ENCODE measurements at regions not wholly inside any gene's neighbourhood (a gene's known extent, or its start where the extent isn't known, plus 50 kb on each side); places are given as distances from the start of the nearest gene placed in this dataset.

DNA sequence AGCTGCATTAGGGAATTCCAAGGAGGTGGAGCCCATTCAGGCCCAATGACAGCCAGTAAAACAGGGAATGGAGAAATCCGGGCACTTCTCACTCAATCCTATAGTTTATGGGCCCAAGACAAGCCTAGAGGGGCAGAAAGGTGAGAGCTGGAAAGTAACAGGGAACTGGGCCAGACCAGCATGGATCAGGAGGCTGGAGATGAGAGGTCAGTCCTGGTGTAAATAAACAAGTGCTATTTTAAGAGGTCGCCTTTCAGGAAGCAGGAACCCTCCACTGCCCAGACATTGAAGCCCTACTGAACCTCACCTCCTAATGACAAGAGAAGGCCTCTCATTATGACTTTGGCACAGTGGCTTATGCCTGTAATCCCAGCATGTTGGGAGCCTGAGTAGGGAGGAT lies 57.2 kb upstream of the TGM3 start:
- no peak for DNase-seq

DNA sequence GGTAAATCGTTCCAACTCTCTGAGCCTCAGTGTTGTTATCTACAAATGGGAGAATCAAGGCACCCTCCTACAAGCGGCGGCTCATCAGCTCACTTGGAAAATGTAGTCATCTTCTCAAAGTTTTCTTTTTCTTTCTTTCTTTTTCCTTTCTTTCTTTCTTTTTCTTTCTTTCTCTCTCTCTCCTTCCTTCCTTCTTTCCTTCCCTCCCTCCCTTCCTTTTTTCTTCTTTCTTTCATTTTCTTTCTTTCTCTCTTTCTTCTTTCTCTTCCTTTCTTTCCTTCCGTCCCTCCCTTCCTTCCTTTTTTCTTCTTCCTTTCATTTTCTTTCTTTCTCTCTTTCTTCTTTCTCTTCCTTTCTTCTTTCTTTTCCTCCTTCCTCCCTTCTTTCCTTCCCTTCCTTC lies 55.0 kb upstream of the TGM3 start:
- DNase-seq, result no peak

DNA sequence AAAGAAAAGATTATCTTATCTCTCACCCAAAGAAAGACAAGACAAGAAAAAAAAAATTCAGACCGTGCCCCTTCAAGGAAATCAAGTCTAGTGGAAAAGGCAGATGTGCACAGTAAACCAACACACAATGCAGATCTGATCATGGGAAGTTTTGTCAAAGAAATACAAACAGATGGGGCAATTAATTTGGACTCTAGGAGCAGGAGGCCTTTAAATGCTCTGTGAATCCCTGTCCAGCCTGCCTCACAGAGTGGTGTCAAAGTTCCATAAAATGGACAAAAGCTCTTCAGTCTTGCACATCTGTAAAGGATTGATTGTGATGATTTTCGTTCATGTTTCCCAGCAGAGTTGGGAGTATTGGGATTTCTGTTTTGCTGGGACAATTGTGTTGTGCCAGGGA lies 53.1 kb upstream of the TGM3 start:
- no peak for DNase-seq

DNA sequence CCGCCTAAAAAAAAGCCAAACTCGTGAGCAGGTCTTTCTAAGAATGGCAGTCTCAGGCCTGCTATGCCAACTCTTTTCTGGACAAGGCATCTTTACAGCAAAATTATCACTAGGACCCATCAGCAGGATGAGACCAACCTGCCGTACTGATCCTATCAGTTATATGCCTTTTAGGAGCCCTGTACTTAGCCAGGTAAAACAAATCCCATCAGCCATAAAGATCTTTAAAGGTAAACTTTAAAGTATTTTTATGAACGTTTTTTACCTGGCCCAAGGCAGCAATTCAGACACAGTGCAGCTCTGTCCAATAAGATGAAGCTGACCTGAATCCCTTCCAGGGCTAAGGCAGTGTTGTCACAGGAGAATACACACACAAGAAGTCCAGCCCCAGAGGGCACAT lies 51.3 kb upstream of the TGM3 start:
- DNase-seq, result no peak

DNA sequence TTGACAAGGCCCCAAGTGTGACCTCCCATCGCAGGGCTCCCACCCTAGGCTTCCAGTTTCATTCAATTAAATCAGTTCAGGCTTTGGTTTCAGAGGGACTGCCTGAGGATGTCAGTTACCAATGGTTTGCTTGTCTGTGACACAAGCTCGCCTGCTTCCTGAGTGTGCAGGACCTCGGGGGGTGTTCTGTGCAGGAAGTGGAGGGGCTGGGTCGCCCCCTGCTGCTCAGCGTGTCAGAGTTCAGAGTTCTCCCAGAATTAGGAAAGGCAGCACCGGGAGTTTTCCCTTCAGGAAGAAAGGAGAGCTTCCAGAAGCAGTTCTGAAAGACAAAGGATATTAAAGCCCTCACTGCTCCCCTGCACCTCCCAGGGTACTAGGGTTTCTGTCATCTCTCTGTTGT lies 50.8 kb upstream of the TGM3 start:
- no peak for DNase-seq

DNA sequence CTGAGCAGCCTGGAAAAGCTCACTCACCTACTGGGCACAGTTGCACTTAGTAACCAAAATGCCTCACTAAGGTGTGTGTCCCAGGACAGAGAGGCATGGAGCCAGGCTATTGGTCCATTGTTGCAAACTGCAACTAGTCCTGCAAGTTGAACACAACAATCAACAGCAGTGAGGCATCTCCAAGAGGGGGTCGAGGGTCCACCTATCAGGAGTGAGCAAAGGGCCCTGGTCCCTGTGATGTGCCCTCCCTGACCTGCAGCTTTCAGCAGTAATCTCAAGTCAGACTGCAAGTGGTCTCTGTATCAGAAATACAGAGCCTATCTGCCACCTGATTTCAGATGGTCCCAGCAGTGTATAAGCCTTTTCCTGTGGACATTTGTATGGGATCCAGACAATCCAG lies 50.2 kb upstream of the TGM3 start:
- DNase-seq, result no peak

Measured in SIG-M5 (cell line).